Esophagus muscularis mucosa (tissue), 3 donors: ENCODE measurements at regions not wholly inside any gene's neighbourhood (a gene's known extent, or its start where the extent isn't known, plus 50 kb on each side); places are given as distances from the start of the nearest gene placed in this dataset.

Source experiments
- CTCF ChIP-seq, 3 experiments: fragments of 200-600 bp in 2 of 3; fragments of 450-650 bp in 1 of 3; sonication (generic) in 2 of 3; IDR thresholded peaks; one replicate each; pipeline ENCODE4 v1.5.1; 2017 to 2019; ENCODE audit warnings: antibody characterized with exemption in 3 of 3, mild to moderate bottlenecking in 2 of 3, moderate library complexity in 1 of 3
- POLR2AphosphoS5 ChIP-seq, 2 donors: sonication (generic); formaldehyde crosslinking; IDR thresholded peaks; one replicate each; pipeline ENCODE4 v1.6.1; 2017; ENCODE audit warnings: antibody characterized with exemption in 2 of 2

DNA sequence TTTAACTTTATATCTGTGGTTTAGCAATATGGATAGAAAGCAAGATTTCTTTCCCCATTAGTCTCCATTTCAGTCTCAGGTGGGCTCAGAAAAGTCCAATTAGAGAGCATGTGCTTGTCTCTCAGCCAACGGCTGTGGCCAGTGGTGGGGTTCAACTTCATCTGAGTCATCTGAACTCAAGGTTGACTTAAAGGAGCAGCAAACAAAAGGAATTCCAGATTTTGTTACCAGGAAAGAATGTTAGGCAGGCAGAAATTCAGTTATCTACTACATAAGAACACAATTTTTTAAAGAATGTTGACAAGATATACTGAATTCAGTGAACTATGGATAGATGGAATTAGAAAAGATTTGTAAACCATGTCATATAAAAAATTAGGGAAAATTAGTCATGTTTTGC lies 784.1 kb downstream of the MAT2B start:
- TF ChIP-seq POLR2AphosphoS5 (IDR thresholded peaks at IDR 0.05) (no peak), CTCF (IDR thresholded peaks at IDR 0.05) (no peak)
